H1 (cell line): ENCODE measurements at regions not wholly inside any gene's neighbourhood (a gene's known extent, or its start where the extent isn't known, plus 50 kb on each side); places are given as distances from the start of the nearest gene placed in this dataset.

Source experiments
- POLR2AphosphoS5 ChIP-seq: IDR thresholded peaks from 2 replicates; pipeline ENCODE4 v1.6.1; 2011; ENCODE audit warnings: low read depth, low read length
- TF ChIP-seq, protein P1 (sequence below): fragments of 300-600 bp; sonication (generic); IDR thresholded peaks from 2 replicates; pipeline ENCODE4 v1.7.1; 2012; ENCODE audit warnings: low read length, moderate library complexity, mild to moderate bottlenecking, inconsistent platforms; ENCODE audit not compliant: insufficient replicate concordance

DNA sequence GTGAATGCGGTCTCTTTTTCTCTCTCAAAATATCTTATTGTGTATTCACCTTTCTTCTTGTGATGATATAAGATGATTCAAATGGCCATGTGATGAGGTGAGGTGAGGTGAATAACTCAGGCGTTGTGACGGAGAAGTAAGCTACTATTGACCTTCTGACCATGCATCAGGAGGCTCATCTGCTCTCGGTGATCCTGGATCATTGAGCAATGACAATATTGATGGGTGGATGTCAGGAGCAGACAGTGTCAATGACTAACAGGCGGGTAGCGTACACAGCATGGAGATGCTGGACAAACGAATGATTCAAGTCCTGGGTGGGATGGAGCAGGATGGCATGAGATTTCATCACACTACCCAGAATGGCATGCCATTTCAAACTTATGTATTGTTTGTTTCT, 119.6 kb downstream of the PXDC1 start (continued):
- TF ChIP-seq, protein P1, sequence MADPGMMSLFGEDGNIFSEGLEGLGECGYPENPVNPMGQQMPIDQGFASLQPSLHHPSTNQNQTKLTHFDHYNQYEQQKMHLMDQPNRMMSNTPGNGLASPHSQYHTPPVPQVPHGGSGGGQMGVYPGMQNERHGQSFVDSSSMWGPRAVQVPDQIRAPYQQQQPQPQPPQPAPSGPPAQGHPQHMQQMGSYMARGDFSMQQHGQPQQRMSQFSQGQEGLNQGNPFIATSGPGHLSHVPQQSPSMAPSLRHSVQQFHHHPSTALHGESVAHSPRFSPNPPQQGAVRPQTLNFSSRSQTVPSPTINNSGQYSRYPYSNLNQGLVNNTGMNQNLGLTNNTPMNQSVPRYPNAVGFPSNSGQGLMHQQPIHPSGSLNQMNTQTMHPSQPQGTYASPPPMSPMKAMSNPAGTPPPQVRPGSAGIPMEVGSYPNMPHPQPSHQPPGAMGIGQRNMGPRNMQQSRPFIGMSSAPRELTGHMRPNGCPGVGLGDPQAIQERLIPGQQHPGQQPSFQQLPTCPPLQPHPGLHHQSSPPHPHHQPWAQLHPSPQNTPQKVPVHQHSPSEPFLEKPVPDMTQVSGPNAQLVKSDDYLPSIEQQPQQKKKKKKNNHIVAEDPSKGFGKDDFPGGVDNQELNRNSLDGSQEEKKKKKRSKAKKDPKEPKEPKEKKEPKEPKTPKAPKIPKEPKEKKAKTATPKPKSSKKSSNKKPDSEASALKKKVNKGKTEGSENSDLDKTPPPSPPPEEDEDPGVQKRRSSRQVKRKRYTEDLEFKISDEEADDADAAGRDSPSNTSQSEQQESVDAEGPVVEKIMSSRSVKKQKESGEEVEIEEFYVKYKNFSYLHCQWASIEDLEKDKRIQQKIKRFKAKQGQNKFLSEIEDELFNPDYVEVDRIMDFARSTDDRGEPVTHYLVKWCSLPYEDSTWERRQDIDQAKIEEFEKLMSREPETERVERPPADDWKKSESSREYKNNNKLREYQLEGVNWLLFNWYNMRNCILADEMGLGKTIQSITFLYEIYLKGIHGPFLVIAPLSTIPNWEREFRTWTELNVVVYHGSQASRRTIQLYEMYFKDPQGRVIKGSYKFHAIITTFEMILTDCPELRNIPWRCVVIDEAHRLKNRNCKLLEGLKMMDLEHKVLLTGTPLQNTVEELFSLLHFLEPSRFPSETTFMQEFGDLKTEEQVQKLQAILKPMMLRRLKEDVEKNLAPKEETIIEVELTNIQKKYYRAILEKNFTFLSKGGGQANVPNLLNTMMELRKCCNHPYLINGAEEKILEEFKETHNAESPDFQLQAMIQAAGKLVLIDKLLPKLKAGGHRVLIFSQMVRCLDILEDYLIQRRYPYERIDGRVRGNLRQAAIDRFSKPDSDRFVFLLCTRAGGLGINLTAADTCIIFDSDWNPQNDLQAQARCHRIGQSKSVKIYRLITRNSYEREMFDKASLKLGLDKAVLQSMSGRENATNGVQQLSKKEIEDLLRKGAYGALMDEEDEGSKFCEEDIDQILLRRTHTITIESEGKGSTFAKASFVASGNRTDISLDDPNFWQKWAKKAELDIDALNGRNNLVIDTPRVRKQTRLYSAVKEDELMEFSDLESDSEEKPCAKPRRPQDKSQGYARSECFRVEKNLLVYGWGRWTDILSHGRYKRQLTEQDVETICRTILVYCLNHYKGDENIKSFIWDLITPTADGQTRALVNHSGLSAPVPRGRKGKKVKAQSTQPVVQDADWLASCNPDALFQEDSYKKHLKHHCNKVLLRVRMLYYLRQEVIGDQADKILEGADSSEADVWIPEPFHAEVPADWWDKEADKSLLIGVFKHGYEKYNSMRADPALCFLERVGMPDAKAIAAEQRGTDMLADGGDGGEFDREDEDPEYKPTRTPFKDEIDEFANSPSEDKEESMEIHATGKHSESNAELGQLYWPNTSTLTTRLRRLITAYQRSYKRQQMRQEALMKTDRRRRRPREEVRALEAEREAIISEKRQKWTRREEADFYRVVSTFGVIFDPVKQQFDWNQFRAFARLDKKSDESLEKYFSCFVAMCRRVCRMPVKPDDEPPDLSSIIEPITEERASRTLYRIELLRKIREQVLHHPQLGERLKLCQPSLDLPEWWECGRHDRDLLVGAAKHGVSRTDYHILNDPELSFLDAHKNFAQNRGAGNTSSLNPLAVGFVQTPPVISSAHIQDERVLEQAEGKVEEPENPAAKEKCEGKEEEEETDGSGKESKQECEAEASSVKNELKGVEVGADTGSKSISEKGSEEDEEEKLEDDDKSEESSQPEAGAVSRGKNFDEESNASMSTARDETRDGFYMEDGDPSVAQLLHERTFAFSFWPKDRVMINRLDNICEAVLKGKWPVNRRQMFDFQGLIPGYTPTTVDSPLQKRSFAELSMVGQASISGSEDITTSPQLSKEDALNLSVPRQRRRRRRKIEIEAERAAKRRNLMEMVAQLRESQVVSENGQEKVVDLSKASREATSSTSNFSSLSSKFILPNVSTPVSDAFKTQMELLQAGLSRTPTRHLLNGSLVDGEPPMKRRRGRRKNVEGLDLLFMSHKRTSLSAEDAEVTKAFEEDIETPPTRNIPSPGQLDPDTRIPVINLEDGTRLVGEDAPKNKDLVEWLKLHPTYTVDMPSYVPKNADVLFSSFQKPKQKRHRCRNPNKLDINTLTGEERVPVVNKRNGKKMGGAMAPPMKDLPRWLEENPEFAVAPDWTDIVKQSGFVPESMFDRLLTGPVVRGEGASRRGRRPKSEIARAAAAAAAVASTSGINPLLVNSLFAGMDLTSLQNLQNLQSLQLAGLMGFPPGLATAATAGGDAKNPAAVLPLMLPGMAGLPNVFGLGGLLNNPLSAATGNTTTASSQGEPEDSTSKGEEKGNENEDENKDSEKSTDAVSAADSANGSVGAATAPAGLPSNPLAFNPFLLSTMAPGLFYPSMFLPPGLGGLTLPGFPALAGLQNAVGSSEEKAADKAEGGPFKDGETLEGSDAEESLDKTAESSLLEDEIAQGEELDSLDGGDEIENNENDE = no peak
- TF ChIP-seq POLR2AphosphoS5 = no peak
